ENCODE measurements at regions not wholly inside any gene's neighbourhood (a gene's known extent, or its start where the extent isn't known, plus 50 kb on each side); places are given as distances from the start of the nearest gene placed in this dataset.

DNA sequence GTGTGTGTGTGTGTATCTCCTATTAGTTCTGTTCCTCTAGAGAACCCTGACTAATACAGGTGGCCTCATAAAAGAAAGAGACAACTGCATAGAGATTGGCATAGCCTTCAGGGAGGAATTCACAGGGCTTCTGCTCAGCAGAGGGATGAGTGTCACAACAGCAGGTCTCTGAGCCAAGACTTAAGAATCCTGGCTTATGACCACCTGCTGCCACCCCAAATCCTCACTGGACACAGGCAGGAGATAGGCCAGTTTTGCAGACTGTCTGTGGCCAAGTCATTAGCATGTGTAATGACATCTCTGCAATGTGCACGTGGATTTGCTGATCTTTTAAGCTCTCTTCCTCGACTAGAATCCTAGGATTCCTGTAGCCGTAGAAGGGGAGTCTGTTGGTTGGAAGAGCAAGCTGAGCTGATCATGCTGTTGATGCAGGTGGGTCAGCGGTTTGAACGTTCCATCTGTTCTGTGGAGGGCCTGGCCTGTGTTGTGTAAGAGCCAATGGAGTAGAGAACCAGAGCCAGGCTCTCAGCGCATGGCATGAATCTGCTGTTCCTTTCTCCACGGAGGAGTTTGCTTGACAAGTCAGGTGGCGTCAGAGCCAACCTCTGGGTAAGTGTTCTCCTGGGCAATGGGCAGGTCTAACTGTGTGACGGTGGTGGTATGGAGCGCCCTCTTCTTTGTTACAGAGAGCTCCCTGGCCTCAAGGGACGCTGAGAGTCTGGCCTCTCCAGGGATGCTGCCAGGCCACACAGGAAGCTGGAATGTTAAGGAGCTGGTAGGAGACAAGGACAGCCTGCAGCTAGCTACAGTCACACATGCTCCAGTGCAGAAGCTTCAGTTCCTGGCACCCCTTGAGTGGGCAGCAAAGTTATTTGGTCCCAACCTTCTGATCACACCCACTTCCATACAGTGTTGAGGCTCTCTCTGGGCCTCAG, 503.1 kb downstream of the FOXO1 start:
- intact Hi-C loops (cut with DNase I, micrococcal nuclease), result no loop called here
- H3K4me1 ChIP-seq (ENCODE audit: insufficient read depth, low read length), result peaks cover 7% of the 10 kb centered on the region
- no peak overlapping the region for H3K4me3 ChIP-seq (ENCODE audit: low read length)
- H3K27me3 ChIP-seq (ENCODE audit: control insufficient read depth in 1 of 2, insufficient read depth in 2 of 2, low read length in 2 of 2), result no peaks in the 10 kb centered on the region
- Mint-ChIP-seq H3K4me3 (no peak overlapping the region), H3K9me3 (no peaks in the 10 kb centered on the region), H3K4me1 (ENCODE audit: low read depth) (peaks cover 39% of the 10 kb centered on the region), H3K27me3 (no peaks in the 10 kb centered on the region), H3K27ac (no peak overlapping the region), H3K36me3 (ENCODE audit: low read depth) (no peaks in the 10 kb centered on the region)
- ATAC-seq (ENCODE audit: poor library complexity) (no peak), DNase-seq (no peak)
- no peaks in the 10 kb centered on the region for H3K36me3 ChIP-seq (ENCODE audit: insufficient read depth, low read length)
- no peak overlapping the region for H3K27ac ChIP-seq (ENCODE audit: low read depth in 1 of 2, low read length in 2 of 2)
- no peaks in the 10 kb centered on the region for H3K9me3 ChIP-seq (ENCODE audit: control insufficient read depth in 1 of 2, insufficient read depth in 1 of 2, low read length in 2 of 2)
- ChIA-PET CTCF (no interaction called here), POLR2A (no interaction called here)
- TF ChIP-seq, protein P1, sequence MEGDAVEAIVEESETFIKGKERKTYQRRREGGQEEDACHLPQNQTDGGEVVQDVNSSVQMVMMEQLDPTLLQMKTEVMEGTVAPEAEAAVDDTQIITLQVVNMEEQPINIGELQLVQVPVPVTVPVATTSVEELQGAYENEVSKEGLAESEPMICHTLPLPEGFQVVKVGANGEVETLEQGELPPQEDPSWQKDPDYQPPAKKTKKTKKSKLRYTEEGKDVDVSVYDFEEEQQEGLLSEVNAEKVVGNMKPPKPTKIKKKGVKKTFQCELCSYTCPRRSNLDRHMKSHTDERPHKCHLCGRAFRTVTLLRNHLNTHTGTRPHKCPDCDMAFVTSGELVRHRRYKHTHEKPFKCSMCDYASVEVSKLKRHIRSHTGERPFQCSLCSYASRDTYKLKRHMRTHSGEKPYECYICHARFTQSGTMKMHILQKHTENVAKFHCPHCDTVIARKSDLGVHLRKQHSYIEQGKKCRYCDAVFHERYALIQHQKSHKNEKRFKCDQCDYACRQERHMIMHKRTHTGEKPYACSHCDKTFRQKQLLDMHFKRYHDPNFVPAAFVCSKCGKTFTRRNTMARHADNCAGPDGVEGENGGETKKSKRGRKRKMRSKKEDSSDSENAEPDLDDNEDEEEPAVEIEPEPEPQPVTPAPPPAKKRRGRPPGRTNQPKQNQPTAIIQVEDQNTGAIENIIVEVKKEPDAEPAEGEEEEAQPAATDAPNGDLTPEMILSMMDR (IDR thresholded peaks at IDR 0.05), result no peak

DNA sequence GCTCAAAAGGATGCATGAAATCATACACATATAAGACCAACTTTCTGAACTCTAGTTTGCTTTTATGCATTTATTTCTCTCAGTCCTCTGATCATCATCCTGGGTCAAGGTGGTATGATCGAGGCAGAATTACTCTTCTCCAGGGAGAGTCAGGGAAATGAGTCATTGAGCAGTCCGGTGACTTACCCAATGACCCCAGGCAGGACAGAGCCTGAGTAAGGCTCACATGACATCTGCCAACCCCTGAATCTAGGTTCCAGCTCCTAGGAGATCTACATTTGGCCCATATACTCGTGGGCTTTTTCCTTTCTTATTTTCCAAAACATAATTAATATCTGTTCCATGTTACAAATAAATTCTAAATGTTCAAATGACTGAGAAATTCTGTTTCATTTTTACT, 502.3 kb downstream of the FOXO1 start:
- Mint-ChIP-seq H3K4me1 (ENCODE audit: low read depth) (peaks cover 43% of the 10 kb centered on the region), H3K4me3 (no peak overlapping the region), H3K36me3 (ENCODE audit: low read depth) (no peaks in the 10 kb centered on the region), H3K27me3 (no peaks in the 10 kb centered on the region), H3K9me3 (no peaks in the 10 kb centered on the region), H3K27ac (no peak overlapping the region)
- POLR2A ChIA-PET, result no interaction called here
- no peak overlapping the region for H3K27ac ChIP-seq (ENCODE audit: low read depth in 1 of 2, low read length in 2 of 2)
- H3K4me3 ChIP-seq (ENCODE audit: low read length), result no peak overlapping the region
- CTCF ChIA-PET, result no interaction called here
- no peaks in the 10 kb centered on the region for H3K27me3 ChIP-seq (ENCODE audit: control insufficient read depth in 1 of 2, insufficient read depth in 2 of 2, low read length in 2 of 2)
- peaks cover 7% of the 10 kb centered on the region for H3K4me1 ChIP-seq (ENCODE audit: insufficient read depth, low read length)
- no peaks in the 10 kb centered on the region for H3K9me3 ChIP-seq (ENCODE audit: control insufficient read depth in 1 of 2, insufficient read depth in 1 of 2, low read length in 2 of 2)
- ATAC-seq (ENCODE audit: poor library complexity), result no peak
- TF ChIP-seq, protein P1 (IDR thresholded peaks at IDR 0.05), result no peak
- no peaks in the 10 kb centered on the region for H3K36me3 ChIP-seq (ENCODE audit: insufficient read depth, low read length)
- intact Hi-C loops (cut with DNase I, micrococcal nuclease), result no loop called here
- no peak for DNase-seq

DNA sequence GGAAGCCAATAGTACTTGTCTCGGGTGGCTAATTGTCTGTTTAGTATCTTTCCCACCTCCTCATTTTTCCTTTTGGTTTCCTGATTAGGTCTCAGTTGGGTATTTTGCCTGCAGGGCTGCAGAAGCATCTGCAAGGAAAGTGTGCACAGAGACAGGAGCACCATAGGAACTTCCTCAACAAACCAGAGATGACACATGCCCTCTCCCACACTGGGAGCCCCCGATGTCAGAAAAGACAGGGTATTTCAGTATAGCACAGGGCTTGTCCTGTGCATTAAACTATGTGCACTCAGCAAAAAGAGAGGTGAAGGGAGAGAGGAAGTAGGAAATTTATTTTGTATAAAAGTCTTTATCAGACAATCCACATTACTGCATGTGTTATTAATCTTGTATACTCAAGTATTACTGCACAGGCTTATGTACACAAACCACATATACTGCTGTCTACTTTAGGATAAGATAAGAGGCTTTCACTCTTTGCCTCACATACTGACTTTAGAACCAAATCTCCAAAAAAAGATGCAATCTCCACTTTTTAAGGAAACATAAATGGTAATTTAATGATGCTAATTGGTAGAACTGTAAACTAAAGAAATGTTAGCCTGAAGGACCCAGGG, 501.0 kb downstream of the FOXO1 start:
- peaks cover 47% of the 10 kb centered on the region for H3K4me1 Mint-ChIP-seq (ENCODE audit: low read depth)
- POLR2A ChIA-PET, result no interaction called here
- Histone ChIP-seq H3K36me3 (ENCODE audit: insufficient read depth, low read length) (no peaks in the 10 kb centered on the region), H3K27me3 (ENCODE audit: control insufficient read depth in 1 of 2, insufficient read depth in 2 of 2, low read length in 2 of 2) (no peaks in the 10 kb centered on the region), H3K4me3 (ENCODE audit: low read length) (no peak overlapping the region), H3K9me3 (ENCODE audit: control insufficient read depth in 1 of 2, insufficient read depth in 1 of 2, low read length in 2 of 2) (no peaks in the 10 kb centered on the region), H3K4me1 (ENCODE audit: insufficient read depth, low read length) (peaks cover 7% of the 10 kb centered on the region), H3K27ac (ENCODE audit: low read depth in 1 of 2, low read length in 2 of 2) (no peak overlapping the region)
- DNase-seq, result no peak
- no peaks in the 10 kb centered on the region for H3K9me3 Mint-ChIP-seq
- TF ChIP-seq, protein P1 (IDR thresholded peaks at IDR 0.05), result no peak
- intact Hi-C loops (cut with DNase I, micrococcal nuclease), result no loop called here
- no peaks in the 10 kb centered on the region for H3K36me3 Mint-ChIP-seq (ENCODE audit: low read depth)
- ATAC-seq (ENCODE audit: poor library complexity), result no peak
- CTCF ChIA-PET, result interaction anchor here (0.6 to 1.5 kb wide), 2 partner anchors 32 to 39 kb away, joined by 3 read pairs; no protein-coding TSS in a partner anchor
- no peak overlapping the region for H3K4me3 Mint-ChIP-seq
- H3K27me3 Mint-ChIP-seq, result no peaks in the 10 kb centered on the region
- H3K27ac Mint-ChIP-seq, result no peak overlapping the region
